Neutrophil (primary cell): ENCODE measurements at regions not wholly inside any gene's neighbourhood (a gene's known extent, or its start where the extent isn't known, plus 50 kb on each side); places are given as distances from the start of the nearest gene placed in this dataset.

Source experiments
- H3K27ac ChIP-seq: fragments of 200-600 bp; sonication (generic); 2 replicates; pipeline ENCODE4 v1.5.1; 2016; ENCODE audit warnings: mild to moderate bottlenecking, moderate library complexity
- H3K27me3 ChIP-seq: fragments of 200-600 bp; sonication (generic); 2 replicates; pipeline ENCODE4 v1.6.0; 2016; ENCODE audit warnings: mild to moderate bottlenecking
- H3K36me3 ChIP-seq: fragments of 200-600 bp; sonication (generic); 2 replicates; pipeline ENCODE4 v1.5.1; 2017
- H3K4me1 ChIP-seq, 2 experiments: fragments of 200-600 bp in 1 of 2; sonication (generic) in 1 of 2; 1 replicate in 1 of 2; 2 replicates in 1 of 2; pipeline versions ENCODE4 v1.5.1 to v1.6.1; 2013 to 2016; ENCODE audit warnings: low read depth in 1 of 2, low read length in 1 of 2, mild to moderate bottlenecking in 1 of 2, moderate library complexity in 1 of 2; ENCODE audit not compliant: control insufficient read depth in 1 of 2, insufficient read depth in 1 of 2
- H3K4me3 ChIP-seq, 2 experiments: fragments of 200-600 bp in 1 of 2; sonication (generic) in 1 of 2; 1 replicate in 1 of 2; 2 replicates in 1 of 2; pipeline ENCODE4 v1.5.1; 2013 to 2016; ENCODE audit warnings: low read depth in 1 of 2, low read length in 1 of 2, mild to moderate bottlenecking in 1 of 2, moderate library complexity in 1 of 2
- H3K9me3 ChIP-seq: fragments of 200-600 bp; sonication (generic); 2 replicates; pipeline ENCODE4 v1.5.1; 2016
- CTCF ChIP-seq: fragments of 200-600 bp; sonication (generic); IDR thresholded peaks from 2 replicates; pipeline ENCODE4 v1.5.1; 2016; ENCODE audit warnings: antibody characterized with exemption

GRCh38 chr2:160876765-160877164 lies 283.5 kb upstream of the TANK start:
- Histone ChIP-seq H3K4me1 (peaks cover 3 to 13% of the 10 kb centered on the region in 2 experiments), H3K4me3 (no peak overlapping the region), H3K27me3 (no peaks in the 10 kb centered on the region), H3K9me3 (no peaks in the 10 kb centered on the region), H3K27ac (no peak overlapping the region), H3K36me3 (no peaks in the 10 kb centered on the region)
- no peak for TF ChIP-seq CTCF

- Histone ChIP-seq H3K4me3 (no peak overlapping the region), H3K27ac (no peak overlapping the region), H3K27me3 (no peaks in the 10 kb centered on the region), H3K4me1 (peaks cover 3 to 13% of the 10 kb centered on the region in 2 experiments), H3K36me3 (no peaks in the 10 kb centered on the region), H3K9me3 (no peaks in the 10 kb centered on the region)
- TF ChIP-seq CTCF: no peak
Observed at GRCh38 chr2:160878618-160879017, 281.6 kb upstream of the TANK start.

GRCh38 chr2:160882906-160883305 lies 277.3 kb upstream of the TANK start:
- no peak for TF ChIP-seq CTCF
- no peaks in the 10 kb centered on the region for H3K9me3 ChIP-seq
- peaks cover 3 to 13% of the 10 kb centered on the region in 2 experiments for H3K4me1 ChIP-seq
- H3K36me3 ChIP-seq: no peaks in the 10 kb centered on the region
- no peak overlapping the region for H3K27ac ChIP-seq
- H3K27me3 ChIP-seq: no peaks in the 10 kb centered on the region
- no peak overlapping the region for H3K4me3 ChIP-seq

GRCh38 chr2:160884056-160884455 lies 276.2 kb upstream of the TANK start:
- Histone ChIP-seq H3K27ac (no peak overlapping the region), H3K4me3 (no peak overlapping the region), H3K36me3 (no peaks in the 10 kb centered on the region), H3K27me3 (no peaks in the 10 kb centered on the region), H3K9me3 (no peaks in the 10 kb centered on the region), H3K4me1 (peaks cover 3 to 13% of the 10 kb centered on the region in 2 experiments)
- TF ChIP-seq CTCF: no peak

GRCh38 chr2:160889439-160890170 lies 270.6 kb upstream of the TANK start:
- no peaks in the 10 kb centered on the region for H3K27me3 ChIP-seq
- no peak overlapping the region for H3K4me3 ChIP-seq
- TF ChIP-seq CTCF: no peak
- H3K36me3 ChIP-seq: no peaks in the 10 kb centered on the region
- no peaks in the 10 kb centered on the region for H3K4me1 ChIP-seq
- no peak overlapping the region for H3K27ac ChIP-seq
- H3K9me3 ChIP-seq: no peaks in the 10 kb centered on the region
